Dermis microvascular lymphatic vessel endothelial cell (primary cell): ENCODE measurements at regions not wholly inside any gene's neighbourhood (a gene's known extent, or its start where the extent isn't known, plus 50 kb on each side); places are given as distances from the start of the nearest gene placed in this dataset.

ENCODE experiments used
- DNase-seq, 2 donors: peaks; one replicate each; pipeline versions ENCODE4 v3.0.0 to v3.0.0-alpha.2; 2010; ENCODE audit warnings: low read depth in 2 of 2

DNA sequence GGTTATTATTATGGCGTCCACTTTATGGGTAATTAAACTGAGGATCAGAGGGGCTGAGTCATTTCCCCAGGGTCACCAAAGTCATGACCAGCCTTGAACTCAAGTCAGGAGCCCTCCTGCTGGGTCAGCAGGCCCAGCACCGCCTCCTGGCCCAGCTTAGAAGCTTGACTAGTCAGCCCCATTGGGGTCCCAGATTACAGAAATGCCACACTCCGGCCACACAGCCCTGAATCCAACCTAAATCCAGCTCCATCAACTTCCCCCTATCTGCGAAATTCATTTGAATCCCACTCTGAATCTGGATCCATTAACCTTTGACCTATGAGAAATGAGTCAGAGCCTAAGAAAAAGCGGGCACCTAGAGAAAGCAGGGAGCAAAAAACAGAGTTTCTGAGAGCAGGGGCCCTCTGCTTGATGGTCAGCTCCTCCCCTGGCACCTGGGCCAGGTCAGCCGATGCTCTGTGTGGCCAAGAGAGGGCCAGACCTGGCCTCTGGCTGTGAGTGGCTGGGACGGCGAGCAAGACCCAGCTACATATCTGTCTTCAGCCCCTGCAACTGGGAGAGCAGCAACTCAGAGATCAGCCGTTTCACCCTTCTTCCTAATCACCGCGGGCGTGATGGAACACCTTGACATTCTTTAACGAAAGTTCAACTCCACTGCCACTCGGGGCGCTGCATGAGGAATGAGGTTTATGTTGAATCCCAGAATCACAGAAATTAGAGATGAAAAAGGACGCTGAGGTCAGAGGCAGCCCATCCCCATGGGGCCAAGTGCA lies 196.1 kb downstream of the TRIM29 start:
- no peak for DNase-seq

DNA sequence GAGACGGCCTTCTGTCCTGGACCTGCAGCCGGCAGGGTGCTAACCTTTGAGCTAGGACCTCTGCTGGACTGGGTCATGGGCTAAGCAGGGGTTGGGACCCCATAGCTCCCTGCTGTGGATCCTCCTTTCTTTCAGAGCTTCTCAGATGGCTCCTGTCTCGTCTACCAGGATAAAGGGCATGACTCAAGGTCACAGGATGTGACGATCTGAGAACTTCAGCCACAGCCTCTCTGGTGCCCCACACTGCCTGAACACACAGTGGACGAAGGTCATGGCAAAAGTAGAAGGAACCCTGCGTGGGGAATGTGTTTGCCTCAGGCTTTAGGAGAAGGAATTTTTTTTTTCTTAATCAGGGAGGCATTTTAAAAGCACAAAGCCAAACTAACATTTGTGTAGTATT lies 196.7 kb downstream of the TRIM29 start:
- DNase-seq = no peak

DNA sequence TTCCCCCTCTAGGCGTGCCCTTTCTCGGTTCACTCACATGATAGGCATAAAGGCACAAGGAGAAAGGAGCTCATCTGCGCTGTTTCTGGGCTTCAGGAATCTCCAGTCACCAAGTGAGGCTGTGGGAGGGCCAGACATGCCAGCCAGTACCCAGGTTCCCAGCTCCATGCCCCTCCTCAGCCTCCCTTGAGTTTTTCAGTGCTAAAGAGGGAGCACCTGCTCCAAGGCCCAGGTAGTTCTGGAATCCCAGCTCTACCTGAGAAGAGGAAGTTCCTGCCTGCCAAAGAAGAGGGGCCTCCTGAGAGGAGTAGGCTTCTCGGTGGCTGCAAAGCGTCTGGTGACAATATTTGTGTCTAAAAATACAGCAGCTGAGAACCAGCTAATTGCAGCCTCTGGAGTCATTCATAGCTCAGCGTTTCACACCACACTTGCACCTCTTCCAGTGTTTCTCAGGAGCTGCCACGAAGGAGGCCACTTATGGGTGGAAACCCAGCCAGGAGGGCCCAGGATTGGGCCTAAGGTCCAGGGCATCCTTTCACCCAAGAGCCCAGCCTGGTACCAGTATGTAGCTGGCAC lies 197.4 kb downstream of the TRIM29 start:
- DNase-seq = no peak

DNA sequence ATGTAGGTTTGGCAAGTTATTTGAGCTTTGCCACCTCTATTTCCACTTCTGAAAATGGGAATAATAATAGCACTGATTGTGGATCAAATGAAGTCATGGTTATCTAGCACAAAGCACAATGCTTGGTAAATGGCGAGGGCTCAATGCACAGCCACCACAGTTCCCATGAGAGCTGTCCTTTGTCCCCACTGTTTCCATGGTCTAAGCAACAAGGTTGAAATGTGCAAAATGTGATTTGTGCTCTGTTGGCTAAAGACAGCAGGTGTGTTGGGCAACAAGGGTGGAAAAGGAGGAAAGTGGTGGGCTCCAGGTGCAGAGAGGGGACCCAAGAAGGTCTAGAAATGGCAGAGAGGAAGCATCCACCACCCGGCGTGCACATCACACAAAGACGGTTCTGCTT lies 200.5 kb downstream of the TRIM29 start:
- DNase-seq = no peak

DNA sequence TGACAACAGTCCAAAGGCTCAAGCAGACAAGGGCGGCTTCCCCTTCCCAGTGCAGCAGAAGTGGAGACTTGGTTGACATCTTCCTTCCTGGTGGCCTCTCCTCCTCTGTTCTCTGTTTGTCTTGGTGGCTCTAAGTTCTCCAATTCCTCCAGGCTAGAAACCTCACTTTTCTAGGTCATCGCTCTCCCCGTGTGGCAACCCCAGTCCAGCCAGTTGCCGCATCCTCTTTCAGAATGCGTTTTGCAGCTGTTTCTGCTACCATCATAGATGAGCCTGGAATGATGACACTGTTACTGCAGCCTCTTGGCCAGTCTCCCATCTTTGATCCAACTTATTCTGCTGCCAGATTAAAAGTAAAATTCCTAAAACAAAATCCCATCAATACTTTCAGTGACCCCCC lies 201.5 kb downstream of the TRIM29 start:
- no peak for DNase-seq

DNA sequence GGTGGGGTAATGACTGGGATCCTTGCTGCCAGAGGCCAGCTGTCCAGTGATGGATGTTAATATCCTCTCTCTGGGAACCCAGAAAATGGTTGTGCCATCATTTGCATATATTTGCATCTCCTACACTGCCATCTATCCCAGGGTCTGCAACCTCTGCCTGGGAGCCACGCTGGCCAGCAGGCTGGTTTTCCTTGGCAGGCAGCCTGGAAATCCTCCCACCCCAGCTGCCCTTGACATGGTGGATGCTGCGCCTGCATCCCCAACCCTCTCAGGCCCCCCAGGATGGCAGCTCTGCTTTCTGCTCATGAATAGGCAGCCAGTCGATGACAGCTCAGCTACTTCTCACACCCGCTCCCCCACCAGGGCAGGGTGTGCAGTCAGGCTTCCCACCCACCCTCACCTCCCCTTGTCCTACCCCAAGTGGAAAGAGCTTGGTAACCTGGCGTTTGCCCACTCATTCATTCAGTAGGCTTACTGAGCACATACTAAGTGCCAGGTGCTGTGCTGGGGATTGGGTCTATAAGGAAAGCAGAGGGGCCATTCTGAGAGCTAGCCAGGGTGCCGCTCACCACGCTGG lies 202.5 kb downstream of the TRIM29 start:
- DNase-seq = no peak

DNA sequence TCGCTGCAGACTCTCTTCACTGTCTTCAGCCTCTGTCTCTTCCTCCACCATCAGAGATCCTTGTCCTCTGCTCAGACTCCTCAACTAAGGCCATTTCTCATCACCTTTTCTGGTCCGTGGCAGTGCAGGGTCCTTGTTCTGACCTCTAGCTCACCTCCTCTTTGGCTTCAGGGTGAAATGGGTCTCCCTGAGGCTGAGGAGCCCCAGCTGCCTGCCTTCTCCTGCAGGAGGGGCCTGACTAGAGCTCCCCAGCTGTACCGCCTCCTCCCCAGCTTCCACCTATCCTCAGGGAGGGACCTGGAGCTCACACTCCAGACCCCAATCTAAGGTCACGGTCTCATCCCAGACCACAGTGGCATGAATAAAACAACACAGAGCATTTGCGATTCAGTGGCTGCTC lies 203.0 kb downstream of the TRIM29 start:
- DNase-seq = no peak

DNA sequence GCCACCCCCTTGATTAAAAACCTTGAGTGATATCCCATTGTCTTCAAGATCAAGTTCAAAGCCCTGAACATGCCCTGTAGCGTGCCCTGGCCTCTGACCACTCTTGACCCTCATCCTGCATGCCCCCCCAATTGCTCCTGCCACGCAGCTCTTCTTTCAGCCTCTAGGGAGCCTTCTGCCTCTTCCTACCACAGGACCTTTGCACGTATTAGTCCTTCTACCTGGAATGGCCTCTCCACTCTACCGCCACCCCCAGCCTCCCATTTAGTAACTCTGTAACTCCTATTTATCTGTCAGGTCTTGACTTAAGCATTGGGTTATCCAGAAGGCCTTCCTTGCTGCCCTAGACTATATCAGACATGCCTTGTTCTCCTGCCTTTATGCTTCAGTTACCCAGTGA lies 203.6 kb downstream of the TRIM29 start:
- DNase-seq = no peak

DNA sequence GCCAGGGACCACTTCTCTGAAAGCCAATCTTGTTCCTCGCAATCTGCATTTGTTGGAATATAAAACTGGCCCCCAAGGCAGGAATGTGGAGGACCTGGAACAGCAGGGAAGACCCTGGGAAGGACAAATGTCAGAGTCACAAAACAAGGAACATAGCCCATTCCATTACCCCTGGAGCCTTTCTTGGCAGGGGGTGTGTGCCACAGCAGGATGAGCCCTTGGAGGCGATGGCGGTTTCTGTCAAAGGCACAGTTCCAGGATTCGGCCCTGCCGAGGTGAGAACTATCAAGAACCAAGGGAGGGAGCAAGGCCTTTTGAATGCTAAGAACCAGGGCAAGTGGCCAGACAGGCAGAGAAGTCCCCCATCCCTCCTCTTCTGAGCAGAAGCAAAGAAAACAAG lies 204.3 kb downstream of the TRIM29 start:
- DNase-seq = no peak

DNA sequence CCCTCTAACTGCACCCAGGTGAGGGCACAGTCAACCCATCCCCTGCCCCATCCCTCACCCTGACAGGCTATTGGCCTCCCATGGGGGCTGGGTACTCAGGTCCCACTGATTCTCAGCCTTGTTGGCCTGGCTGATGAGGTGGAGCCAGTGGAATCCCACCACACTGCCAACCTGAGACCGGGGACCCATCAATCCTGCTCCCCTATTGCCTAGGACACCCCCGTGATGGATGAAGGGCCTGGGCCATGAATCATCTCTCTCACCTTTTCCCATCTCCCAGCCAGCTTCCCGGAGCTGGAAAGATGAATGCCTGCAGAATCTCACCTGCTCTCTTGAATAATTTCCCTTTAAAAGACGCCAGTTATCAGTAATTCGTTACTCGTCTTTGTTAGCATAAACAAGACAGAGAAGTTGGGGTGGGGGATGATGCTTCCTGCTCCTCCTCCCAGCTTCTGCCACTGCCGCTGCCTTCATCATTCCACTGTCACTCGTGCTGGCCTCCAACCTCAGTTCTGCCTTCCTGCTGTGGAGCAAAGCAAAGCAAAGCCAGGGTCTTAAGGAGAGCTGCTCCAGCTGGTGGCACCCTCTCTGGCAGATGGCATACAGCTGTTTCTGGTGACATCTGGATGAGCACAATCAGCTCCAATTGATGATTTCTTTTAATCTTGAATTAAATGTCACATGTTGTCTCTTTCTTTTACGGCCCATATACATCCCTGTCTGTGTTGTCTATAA lies 204.0 kb upstream of the NECTIN1 start:
- no peak for DNase-seq

DNA sequence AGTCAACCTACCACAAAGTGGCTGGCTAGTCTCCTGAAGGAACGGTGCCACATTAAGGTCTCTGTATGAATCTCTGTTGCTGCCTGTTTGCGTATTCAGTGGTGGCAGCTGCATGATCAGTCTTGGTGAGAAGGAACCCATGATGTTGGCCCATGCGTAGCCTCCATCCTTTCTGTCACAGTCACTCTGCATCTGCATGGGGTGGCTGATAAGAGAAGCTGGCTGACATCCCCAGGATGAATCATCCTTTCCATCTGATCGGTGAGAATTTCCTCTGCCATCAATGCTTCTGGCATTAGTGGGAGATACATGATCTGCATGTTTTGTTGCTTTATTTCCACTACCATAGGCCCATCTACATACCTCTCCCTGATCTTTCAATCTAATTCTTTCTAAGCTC lies 199.0 kb upstream of the NECTIN1 start:
- DNase-seq = peak in 1 of 2 donors; percentile 7

DNA sequence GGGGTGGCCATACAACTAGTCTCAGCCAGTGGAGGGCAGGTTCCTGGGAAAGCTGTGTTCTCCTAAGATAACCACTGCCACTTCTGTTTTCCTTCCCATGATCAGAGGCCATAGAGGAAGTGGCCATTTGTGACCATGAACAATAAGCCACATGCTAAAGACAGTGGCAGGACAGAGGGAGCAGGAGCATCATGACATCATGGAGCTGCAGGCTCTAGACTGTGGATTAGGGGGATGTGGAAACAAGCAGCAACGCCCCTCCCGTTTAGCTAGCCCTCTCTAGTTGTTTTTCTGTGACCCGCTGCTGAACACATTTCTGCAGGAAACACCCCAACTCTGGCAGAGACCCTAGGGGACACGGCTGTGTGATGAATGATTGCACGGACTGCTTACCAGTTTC lies 195.0 kb upstream of the NECTIN1 start:
- DNase-seq = no peak

DNA sequence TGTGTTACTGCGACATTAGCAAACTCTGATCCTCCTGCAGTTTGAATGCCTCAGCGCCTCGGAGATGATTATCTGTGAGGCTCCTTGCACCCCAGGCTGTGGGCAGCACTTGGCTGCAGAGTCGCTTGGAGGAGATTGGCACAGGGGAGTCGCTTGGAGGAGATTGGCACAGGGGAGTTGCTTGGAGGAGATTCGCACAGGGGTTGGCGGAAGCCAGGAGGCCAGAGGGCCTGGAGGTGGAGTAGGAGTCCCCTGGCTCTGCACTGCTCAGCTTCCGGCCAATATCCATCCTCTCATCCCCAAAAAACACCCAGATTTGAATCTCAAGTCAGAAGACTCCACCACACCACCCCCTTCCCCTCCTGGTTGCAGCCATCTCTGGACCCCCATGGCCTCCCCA lies 192.6 kb upstream of the NECTIN1 start:
- DNase-seq = no peak

DNA sequence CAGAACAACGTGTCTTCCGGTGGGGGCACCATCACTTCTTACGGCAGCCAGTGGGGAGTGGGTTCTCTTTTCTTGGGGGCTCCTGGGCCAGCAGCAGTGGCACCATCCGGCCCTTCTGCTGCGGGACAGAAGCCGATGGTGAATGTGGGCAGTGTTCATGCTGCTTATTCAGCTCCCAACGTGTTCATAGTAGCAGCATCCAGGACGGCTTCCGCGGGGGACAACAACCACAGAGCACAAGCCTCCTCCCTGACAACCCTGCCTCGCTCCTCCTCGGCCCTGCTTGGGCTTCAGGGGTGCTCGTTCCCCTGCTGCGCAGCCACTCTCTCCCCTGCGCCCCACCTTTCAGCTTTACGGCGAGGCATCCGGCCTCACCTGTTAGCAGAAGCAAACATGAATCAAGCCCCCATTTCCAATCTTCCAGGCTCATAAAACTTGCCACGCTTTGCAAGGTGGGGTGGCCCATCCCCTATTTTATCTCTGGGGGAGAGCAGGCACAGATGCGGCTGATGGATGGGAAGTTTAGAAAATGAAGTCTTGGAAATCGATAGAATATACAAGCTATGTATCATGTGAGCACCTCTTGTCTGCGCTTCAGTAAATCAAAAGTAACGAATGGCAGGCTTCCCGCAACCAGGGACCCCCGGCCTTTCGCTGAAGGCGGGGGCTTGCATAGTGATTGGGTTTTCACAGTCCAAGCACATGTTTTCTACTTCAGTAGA lies 191.8 kb upstream of the NECTIN1 start:
- no peak for DNase-seq

DNA sequence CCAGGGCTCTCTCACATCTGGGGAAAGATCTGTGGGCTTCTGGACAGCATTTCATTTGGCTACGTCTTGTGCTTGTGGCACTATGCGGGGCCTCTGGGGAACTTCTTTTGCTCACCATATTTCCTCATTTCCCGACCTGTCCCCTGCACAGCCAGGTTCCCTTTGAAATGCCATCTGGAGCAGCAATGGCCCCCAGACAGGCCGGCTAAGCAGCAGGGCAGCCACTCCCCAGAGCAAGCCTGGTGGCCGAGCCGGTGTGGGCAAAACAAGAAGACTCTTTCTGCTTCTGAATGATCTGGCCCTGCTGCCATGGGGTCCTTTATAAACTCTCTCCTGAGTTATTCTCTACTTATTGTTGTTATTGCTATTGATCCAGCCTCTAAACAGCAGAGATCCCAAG lies 190.7 kb upstream of the NECTIN1 start:
- no peak for DNase-seq

DNA sequence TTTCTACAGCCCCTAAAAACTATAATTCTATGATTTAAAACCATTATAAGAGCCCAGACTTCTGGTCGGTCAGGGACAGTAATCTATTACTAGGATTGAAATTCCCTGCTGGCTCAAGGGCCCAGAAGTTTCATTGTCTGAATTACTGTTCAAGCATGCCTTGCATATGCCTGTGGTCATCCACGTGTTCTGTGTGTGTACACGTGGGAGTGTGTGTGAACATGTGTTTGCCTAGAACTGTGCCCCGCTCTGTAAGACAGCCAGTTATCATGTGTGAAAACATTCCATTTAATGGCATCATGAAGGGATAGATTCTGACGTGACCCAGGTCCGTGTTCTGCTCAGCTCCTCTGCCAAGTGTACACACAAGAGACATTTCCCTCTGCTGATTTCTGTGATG lies 189.3 kb upstream of the NECTIN1 start:
- no peak for DNase-seq

DNA sequence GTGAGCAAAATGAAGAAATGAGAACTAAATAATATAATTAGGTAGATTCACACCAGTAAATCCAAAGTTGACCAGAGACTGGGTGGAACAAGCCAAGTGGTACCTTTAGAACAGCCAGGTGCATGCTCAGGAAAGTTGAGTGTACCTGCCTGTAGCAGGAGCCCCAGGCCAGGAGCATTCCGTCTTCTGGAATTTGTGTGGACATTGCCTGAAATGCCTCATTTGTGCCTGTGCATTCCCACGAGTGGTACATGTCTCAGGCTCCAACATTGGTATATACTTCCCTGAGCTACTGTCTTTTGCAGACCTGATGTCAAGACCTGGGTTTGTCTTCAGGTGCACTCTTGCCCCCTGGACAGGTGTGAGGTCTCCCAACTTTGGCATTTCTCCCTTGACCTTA lies 187.6 kb upstream of the NECTIN1 start:
- DNase-seq = no peak

DNA sequence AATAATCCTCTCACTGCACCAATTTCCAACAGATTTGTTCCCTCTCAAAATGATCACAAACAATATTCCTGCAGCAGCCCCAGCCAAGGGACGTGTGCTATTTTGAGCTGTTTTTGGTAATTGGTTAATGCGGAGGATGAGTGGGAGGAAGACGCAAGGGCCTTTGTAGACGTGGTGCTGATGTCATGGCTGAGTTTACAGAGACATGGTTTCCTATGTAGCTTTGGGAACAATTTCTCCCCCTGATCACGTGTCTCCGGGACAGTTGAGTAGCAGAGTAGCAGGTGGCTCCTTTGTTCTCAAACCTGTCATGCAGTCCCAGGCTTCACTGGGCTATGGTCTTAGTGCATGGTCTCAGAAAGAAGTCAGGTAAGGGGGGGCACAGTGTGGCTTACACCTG lies 183.2 kb upstream of the NECTIN1 start:
- no peak for DNase-seq

DNA sequence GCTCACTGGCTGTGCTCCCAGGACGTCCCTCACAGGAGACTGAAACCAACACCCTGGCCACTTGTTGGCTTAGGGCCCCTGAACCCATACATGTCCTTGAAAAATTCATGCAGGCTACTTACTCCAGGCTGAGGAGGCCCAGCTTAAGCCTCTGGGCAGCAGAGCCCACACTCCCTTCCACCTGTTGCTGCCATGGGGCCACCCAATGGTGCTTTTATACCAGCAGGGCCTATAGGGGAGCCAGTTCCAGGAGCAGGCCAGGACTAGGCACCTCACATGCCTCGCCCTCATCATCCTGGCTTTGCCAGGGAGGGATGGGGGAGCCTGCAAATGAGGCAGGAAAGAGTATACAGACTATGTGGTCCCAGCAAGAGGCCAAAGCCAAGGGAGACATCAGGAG lies 181.7 kb upstream of the NECTIN1 start:
- DNase-seq = no peak

DNA sequence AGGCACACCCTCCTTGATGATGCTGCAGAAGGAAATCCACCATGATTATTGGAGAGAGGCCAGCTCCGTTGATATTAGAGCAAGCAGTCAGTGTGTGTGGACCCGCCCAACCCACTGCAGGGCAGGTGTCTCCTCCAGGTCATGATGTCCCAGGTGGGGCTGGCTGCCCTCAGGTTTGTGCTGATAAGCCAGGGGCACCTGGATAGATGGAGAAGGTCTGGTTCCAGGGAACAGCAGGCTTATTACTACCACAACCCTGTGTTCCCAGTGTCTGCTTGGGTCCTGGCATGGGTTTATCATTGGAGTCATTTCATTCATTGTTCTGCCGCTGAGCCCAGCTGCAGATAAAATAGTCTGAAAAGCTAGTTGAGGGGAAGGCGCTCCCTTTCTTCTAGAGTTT lies 181.1 kb upstream of the NECTIN1 start:
- DNase-seq = no peak

DNA sequence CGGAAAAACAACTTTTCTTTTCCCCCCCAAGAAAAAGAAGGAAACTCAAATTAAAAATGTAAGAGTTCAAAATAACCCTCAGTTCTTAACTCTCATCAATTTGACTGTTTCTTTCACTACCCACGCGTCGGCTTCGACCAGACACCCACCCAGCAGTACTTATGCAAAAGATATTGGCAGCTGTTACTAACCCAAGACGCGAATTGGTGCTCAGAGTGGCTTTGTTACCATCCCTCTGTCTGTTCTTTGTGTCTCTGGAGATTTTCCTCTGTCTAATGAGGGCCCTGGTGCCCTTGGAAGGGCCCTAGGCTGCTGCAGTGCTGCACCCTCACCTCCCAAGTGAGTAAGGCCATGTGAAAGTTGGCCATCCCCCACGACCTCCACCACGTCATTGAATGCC lies 180.5 kb upstream of the NECTIN1 start:
- DNase-seq = no peak

DNA sequence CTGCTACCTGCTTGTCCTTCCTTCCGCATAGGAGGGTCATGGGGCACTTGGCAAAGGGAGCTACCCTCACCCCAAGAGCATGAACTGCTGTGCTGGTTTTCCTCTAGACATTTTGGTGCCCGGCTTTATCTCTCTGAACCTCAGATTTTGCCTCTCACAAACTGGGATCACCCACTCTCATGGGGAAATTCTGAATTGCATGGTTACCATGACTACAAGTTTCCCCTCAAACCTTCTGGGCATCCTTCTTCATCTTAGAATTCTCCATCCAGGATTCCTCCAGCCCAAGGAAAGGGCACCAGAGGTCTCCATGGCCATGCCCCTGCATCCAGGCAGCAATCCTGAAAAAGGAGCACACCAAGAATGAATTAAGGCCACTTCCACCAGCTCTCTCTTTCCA lies 180.1 kb upstream of the NECTIN1 start:
- no peak for DNase-seq
